Hepatocyte (in vitro differentiated cells): ENCODE measurements at regions not wholly inside any gene's neighbourhood (a gene's known extent, or its start where the extent isn't known, plus 50 kb on each side); places are given as distances from the start of the nearest gene placed in this dataset.
"Not testable (repeated sequence)": the region's sequence is repeated elsewhere in the genome, so short reads cannot be mapped to it uniquely, and the experiment has no call there.

Source experiments
- EZH2 ChIP-seq: fragments of 200-600 bp; sonication (generic); IDR thresholded peaks from 2 replicates; pipeline ENCODE4 v1.6.1; 2016; ENCODE audit warnings: antibody characterized with exemption, mild to moderate bottlenecking, borderline replicate concordance
- EZH2phosphoT487 ChIP-seq: fragments of 200-600 bp; sonication (generic); IDR thresholded peaks from one replicate; pipeline ENCODE4 v1.6.1; 2018; ENCODE audit warnings: antibody characterized with exemption, mild to moderate bottlenecking, low read depth, moderate library complexity; ENCODE audit not compliant: unreplicated experiment, severe bottlenecking
- TF ChIP-seq, protein P1 (sequence below): fragments of 200-600 bp; sonication (generic); IDR thresholded peaks from 2 replicates; pipeline ENCODE4 v1.5.1; 2016; ENCODE audit warnings: antibody characterized with exemption, mild to moderate bottlenecking; ENCODE audit not compliant: poor library complexity

DNA sequence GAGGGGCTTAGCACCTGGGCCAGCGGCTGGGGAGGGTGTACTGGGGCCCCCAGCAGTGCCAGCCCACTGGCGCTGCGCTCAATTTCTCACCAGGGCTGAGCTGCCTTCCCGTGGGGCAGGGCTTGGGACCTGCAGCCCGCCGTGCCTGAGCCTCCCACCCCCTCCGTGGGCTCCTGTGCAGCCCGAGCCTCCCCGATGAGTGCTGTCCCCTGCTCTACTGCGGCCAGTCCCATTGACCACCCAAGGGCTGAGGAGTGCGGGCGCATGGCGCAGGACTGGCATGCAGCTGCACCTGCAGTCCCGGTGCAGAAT, 65.5 kb upstream of the SLC25A43 start:
- TF ChIP-seq, protein P1, sequence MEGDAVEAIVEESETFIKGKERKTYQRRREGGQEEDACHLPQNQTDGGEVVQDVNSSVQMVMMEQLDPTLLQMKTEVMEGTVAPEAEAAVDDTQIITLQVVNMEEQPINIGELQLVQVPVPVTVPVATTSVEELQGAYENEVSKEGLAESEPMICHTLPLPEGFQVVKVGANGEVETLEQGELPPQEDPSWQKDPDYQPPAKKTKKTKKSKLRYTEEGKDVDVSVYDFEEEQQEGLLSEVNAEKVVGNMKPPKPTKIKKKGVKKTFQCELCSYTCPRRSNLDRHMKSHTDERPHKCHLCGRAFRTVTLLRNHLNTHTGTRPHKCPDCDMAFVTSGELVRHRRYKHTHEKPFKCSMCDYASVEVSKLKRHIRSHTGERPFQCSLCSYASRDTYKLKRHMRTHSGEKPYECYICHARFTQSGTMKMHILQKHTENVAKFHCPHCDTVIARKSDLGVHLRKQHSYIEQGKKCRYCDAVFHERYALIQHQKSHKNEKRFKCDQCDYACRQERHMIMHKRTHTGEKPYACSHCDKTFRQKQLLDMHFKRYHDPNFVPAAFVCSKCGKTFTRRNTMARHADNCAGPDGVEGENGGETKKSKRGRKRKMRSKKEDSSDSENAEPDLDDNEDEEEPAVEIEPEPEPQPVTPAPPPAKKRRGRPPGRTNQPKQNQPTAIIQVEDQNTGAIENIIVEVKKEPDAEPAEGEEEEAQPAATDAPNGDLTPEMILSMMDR = not testable (repeated sequence)
- not testable (repeated sequence) for TF ChIP-seq EZH2phosphoT487, EZH2
